ENCODE measurements at regions not wholly inside any gene's neighbourhood (a gene's known extent, or its start where the extent isn't known, plus 50 kb on each side); places are given as distances from the start of the nearest gene placed in this dataset.

DNA sequence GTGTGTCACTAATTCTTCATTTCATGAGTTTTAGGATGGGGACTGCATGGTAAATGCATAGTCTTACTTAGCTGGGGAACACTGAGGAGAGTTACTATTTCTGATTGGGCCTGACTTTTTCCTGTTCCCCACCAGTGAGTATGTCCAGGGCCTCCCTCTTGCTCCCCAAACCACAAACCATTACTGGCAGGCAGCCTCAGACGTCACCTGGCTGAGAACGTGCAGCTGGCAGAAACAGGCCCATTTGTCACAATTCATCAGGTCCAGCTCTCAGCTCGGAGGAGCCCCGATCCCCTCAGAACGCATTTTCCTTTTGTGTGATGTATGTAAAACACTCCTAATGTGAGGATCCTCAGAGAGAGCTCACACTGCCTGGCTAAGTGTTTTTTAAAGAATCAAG, 71.7 kb upstream of the SIX3 start:
- no peaks in the 10 kb centered on the region for H3K4me1 ChIP-seq (ENCODE audit: insufficient read depth, low read length)
- no peaks in the 10 kb centered on the region for H3K9me3 ChIP-seq (ENCODE audit: low read depth, low read length)
- H3K79me2 ChIP-seq (ENCODE audit: insufficient read depth, low read length), result no peaks in the 10 kb centered on the region
- H3K4me2 ChIP-seq (ENCODE audit: insufficient read depth, low read length), result no peak overlapping the region
- no peak overlapping the region for H2AFZ ChIP-seq (ENCODE audit: low read length)
- H3K27ac ChIP-seq (ENCODE audit: low read depth, low read length), result no peak overlapping the region
- no peak overlapping the region for H3K4me3 ChIP-seq (ENCODE audit: insufficient read depth, low read length)
- H3K36me3 ChIP-seq (ENCODE audit: insufficient read depth, low read length), result no peaks in the 10 kb centered on the region
- peaks cover 20% of the 10 kb centered on the region for H3K27me3 ChIP-seq (ENCODE audit: insufficient read depth, low read length)
- no peaks in the 10 kb centered on the region for H4K20me1 ChIP-seq (ENCODE audit: insufficient read depth, low read length)
- no peak for DNase-seq (ENCODE audit: insufficient read length, low spot score, missing footprints)
- no peak for TF ChIP-seq CTCF (IDR thresholded peaks at IDR 0.05; ENCODE audit: extremely low read depth, low read depth, low read length)

DNA sequence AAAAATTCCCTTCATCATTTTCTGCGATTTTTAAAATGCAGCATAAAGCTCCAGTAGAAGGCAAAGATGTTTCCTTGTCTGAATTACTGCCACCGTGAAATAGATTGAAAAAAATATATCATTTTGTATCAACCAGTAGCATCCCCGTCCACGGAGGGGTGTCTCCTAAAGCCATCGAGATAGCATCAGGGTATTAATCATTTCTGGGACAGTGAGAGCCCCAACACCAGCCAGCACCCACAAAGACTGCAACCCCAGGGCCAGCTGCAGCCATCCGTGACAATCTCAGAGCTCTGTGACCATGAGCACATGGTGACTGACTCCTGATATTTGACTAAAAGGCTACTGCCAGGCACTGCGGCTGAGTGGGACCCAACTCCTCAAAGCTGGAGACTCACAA, 64.1 kb upstream of the SIX3 start:
- H3K9me3 ChIP-seq (ENCODE audit: low read depth, low read length), result no peaks in the 10 kb centered on the region
- no peak for TF ChIP-seq CTCF (IDR thresholded peaks at IDR 0.05; ENCODE audit: extremely low read depth, low read depth, low read length)

DNA sequence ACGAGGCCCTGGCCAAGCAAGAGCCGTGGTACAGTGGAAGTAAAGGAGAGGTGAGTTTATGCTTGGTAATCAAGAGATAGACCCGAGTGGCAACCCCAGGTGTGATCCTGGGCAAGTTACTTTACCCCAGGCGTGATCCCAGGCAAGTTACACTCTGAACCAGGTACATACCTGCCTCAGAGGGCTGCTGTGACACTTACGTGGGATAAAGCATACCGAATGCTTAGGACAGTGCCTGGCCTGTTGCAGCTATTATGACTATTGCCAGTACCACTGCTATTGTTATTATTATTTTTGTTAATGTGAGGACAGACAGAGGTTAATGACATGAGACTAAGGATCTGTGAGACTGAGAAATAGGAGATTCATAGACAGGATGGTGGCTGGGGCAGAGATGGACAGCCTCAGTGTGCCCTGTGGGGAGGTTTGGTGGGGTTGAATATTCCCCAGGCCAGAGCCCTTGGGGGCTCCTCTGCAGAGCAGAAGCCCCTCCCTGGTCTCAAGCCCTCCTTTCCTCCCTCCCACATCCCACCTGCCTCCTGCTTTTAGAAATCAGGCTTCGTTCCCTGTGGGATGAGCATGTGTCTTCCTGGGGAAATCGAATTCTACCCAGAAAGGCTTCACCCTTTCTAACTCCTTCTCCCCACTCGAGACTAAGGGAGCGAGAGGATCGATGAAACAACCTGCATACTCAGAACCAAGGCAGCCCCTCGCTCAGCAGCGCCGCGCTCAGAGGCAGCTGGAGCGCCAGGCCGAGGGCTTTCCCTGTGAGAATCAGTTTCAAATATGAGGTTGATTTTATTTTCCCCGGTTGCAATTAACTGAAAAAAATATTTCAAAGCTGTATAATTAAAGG, 62.0 kb upstream of the SIX3 start:
- Histone ChIP-seq H3K4me3 (ENCODE audit: insufficient read depth, low read length) (no peak overlapping the region), H2AFZ (ENCODE audit: low read length) (no peak overlapping the region), H3K4me2 (ENCODE audit: insufficient read depth, low read length) (no peak overlapping the region), H3K27ac (ENCODE audit: low read depth, low read length) (no peak overlapping the region), H4K20me1 (ENCODE audit: insufficient read depth, low read length) (no peaks in the 10 kb centered on the region), H3K27me3 (ENCODE audit: insufficient read depth, low read length) (peaks cover 40% of the 10 kb centered on the region), H3K36me3 (ENCODE audit: insufficient read depth, low read length) (no peaks in the 10 kb centered on the region), H3K79me2 (ENCODE audit: insufficient read depth, low read length) (no peaks in the 10 kb centered on the region), H3K4me1 (ENCODE audit: insufficient read depth, low read length) (no peaks in the 10 kb centered on the region), H3K9me3 (ENCODE audit: low read depth, low read length) (no peaks in the 10 kb centered on the region)
- no peak for DNase-seq (ENCODE audit: insufficient read length, low spot score, missing footprints)
- TF ChIP-seq CTCF (IDR thresholded peaks at IDR 0.05; ENCODE audit: extremely low read depth, low read depth, low read length), result no peak

More for the DNA sequence above, 64.1 kb upstream of the SIX3 start:
- H2AFZ ChIP-seq (ENCODE audit: low read length), result no peak overlapping the region
- H3K79me2 ChIP-seq (ENCODE audit: insufficient read depth, low read length), result no peaks in the 10 kb centered on the region
- H3K4me2 ChIP-seq (ENCODE audit: insufficient read depth, low read length), result no peak overlapping the region
- DNase-seq (ENCODE audit: insufficient read length, low spot score, missing footprints), result no peak
- no peak overlapping the region for H3K27ac ChIP-seq (ENCODE audit: low read depth, low read length)
- no peaks in the 10 kb centered on the region for H3K36me3 ChIP-seq (ENCODE audit: insufficient read depth, low read length)
- no peaks in the 10 kb centered on the region for H4K20me1 ChIP-seq (ENCODE audit: insufficient read depth, low read length)
- no peaks in the 10 kb centered on the region for H3K4me1 ChIP-seq (ENCODE audit: insufficient read depth, low read length)
- no peak overlapping the region for H3K4me3 ChIP-seq (ENCODE audit: insufficient read depth, low read length)
- H3K27me3 ChIP-seq (ENCODE audit: insufficient read depth, low read length), result peaks cover 31% of the 10 kb centered on the region

GRCh38 chr2:44880125-44880483, 61.4 kb upstream of the SIX3 start:
- H3K27ac ChIP-seq (ENCODE audit: low read depth, low read length), result no peak overlapping the region
- no peak for DNase-seq (ENCODE audit: insufficient read length, low spot score, missing footprints)
- H3K9me3 ChIP-seq (ENCODE audit: low read depth, low read length), result no peaks in the 10 kb centered on the region
- H3K79me2 ChIP-seq (ENCODE audit: insufficient read depth, low read length), result no peaks in the 10 kb centered on the region
- H4K20me1 ChIP-seq (ENCODE audit: insufficient read depth, low read length), result no peaks in the 10 kb centered on the region
- H3K4me1 ChIP-seq (ENCODE audit: insufficient read depth, low read length), result no peaks in the 10 kb centered on the region
- no peak overlapping the region for H3K4me2 ChIP-seq (ENCODE audit: insufficient read depth, low read length)
- no peak overlapping the region for H2AFZ ChIP-seq (ENCODE audit: low read length)
- H3K36me3 ChIP-seq (ENCODE audit: insufficient read depth, low read length), result no peaks in the 10 kb centered on the region
- peaks cover 41% of the 10 kb centered on the region for H3K27me3 ChIP-seq (ENCODE audit: insufficient read depth, low read length)
- TF ChIP-seq CTCF (IDR thresholded peaks at IDR 0.05; ENCODE audit: extremely low read depth, low read depth, low read length), result no peak
- no peak overlapping the region for H3K4me3 ChIP-seq (ENCODE audit: insufficient read depth, low read length)
